SIG-M5 (cell line): ENCODE measurements at regions not wholly inside any gene's neighbourhood (a gene's known extent, or its start where the extent isn't known, plus 50 kb on each side); places are given as distances from the start of the nearest gene placed in this dataset.

Experiments used
- DNase-seq: peaks from one replicate; lab custom pipeline; 2025; lab: John Stamatoyannopoulos, UW

DNA sequence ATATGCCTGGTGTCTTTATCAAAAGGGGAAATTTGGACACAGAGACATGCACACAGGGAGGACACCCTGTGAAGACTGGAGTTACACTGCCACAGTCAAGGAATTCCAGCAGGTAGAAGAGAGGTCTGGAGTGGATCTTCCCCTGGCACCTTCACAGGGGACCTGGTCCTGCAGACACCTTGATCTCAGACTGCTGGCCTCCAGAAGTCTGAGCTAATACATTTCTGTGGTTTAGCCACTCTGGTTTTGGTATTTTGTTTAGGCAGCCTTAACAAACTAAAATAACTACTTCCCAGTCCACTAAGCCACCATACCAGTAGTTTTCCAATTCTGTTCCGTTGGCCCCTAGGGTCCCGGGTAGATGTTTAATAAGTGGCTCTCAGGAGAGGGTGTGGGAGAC is 164.7 kb downstream of the SETD4 start:
- no peak for DNase-seq

GRCh38 chr21:35893156-35893555 is 167.2 kb downstream of the SETD4 start:
- no peak for DNase-seq

DNA sequence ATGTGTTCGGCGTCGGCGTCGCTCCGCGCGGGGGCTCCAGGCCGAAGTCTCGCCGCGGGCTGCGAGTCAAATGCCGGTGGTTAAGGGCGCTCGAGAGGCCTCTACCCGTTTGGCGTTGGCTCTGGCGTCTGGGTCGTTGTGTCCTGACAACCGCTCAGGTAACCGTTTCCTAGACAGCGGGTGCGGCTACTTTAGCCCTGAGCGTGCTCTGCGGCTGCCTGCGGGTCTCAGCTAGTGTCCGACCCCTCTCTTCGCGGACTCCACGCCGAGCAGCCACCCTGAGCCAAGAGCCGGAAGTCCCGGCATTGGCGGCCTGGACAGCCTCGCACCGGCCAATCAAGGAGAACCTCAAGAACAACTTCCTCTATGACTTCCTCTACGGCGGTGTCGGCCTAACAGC is 173.4 kb downstream of the SETD4 start:
- no peak for DNase-seq

DNA sequence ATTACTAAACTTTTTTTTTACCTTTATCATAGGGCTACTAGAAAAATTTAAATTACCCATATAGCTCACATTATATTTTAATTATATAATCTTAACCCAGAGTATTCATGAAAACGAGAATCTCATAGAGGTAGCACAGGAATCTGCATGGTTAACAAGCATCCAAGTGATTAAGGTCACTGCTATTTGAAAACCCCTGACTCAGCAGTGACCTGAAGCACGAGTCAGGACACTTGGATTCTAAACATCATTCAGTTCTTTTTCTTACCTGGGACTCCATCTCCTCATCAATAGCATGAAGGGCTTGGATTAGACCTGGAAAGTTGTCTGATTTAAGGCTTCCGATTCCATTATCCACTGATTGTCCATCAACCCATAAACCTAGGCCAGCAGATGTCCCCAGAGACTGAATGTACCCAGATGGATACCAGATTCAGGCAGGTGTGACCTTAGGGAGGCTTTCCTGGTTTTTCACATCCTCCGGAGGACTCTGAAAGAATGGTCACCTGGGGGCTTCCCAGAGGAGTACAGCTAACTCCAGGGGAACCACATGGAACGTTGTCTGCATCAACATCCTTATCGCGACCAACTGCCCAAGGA is 174.3 kb downstream of the SETD4 start:
- DNase-seq: no peak

GRCh38 chr21:35882791-35883240 is 177.5 kb downstream of the SETD4 start:
- no peak for DNase-seq

GRCh38 chr21:35873441-35873840 is 186.9 kb downstream of the SETD4 start:
- DNase-seq: no peak

- no peak for DNase-seq
Measured at GRCh38 chr21:35871906-35872305, 188.4 kb downstream of the SETD4 start.

DNA sequence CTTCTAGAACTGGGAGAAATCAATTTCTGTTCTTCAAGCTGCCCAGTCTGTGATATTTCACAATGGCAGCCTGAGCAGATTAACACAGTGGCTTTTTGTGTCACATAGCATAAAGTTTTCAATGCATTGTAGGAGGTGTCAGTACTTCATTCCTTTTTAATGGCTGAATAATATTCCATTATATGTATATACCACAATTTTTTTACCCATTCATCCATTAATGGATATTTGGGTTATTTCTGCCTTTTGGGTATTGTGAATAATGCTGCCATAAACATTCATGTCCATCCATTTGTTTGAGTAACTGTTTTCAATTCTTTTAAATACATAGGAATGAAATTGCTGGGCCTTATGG is 191.5 kb downstream of the SETD4 start:
- DNase-seq: no peak

- DNase-seq: no peak
Measured at GRCh38 chr21:35868005-35868868, 192.1 kb downstream of the SETD4 start.

DNA sequence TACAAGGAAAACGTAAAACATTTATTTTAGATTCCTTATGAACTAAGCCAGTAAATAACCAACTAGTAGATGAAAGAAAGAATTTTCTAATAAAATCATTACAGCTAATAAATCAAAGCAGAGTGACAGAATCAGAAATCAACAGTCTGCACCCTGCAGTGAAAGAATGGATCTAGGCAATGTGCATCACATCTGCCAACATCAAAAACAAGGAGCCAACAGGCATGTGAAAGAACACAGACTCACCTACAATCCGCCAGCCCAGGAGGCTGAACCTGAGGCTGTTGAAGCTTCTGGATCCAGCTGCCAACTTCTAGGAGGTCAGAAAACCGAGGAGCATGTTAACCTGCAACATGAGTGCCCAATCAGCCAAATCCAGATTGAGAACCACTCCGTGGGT is 196.3 kb downstream of the SETD4 start:
- DNase-seq: no peak

- DNase-seq: no peak
Measured at GRCh38 chr21:35862969-35863368, 197.4 kb downstream of the SETD4 start.

DNA sequence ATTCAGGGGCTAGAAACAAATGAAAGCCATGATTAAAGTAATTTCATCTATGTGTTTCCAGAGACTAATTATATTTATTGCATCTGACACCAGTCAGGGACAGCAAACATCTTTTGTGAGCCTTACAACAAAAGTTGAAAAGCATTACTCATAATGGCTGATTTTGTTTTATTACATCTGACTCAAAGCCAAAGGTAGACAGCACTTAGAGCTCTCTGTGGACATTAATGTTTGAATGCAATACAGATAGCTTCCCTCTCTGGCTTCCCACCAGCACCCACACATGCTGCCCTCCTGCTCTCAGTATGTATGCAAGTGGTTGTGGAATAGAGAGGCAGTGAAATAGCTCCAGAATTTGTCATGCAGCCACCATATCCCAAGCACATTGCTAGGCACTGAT is 198.7 kb downstream of the SETD4 start:
- DNase-seq: no peak

DNA sequence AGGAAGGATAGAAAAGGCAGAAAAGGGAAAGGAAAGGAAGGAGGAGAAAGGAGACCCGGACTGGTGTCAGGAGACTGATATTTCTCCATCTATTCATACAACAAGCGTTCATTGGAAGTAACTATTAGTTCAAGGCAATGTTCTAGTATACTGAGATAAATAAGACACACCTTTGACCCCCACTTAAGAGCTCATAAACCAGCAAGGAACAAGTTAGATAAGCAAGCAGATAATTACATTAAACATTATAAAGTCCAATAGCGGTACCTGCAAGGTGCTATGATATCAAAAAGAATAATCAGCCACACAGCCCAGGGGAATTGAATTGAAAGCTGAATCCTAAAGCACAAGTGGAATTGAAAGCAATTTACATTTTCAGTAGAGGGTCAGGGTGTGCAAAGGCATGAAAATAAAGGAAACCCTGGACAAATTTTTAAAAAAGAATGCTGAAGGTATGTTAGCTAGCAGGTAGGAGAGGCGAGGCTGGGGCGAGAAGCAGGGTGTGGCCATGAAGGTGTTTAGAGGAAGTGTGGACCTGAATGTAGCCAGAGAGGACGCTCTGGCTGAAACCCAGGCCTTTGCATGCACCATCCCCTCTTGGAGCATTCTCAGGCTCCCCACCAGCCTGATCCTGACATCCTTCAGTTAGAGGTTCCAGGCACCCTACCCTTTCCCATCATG is 200.0 kb downstream of the SETD4 start:
- no peak for DNase-seq

DNA sequence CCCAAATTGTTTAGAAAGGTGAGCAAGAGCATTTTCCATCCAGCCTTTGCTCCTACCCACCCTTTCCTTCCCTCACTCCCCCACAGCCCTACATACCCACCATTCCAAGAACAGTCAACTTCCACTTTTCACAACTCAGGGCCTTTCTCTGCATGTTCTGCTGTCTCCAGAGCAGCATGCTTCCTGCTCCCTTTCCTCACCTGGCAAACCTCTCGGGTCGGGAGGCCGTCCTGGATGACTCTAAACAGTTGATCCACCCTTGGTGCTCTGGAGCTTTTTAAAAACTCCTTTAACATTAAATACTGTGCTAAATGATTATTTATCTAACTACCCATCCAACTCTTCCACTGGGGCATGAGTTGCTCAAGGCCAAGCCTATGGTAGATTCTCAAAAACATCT is 200.6 kb downstream of the SETD4 start:
- DNase-seq: no peak

DNA sequence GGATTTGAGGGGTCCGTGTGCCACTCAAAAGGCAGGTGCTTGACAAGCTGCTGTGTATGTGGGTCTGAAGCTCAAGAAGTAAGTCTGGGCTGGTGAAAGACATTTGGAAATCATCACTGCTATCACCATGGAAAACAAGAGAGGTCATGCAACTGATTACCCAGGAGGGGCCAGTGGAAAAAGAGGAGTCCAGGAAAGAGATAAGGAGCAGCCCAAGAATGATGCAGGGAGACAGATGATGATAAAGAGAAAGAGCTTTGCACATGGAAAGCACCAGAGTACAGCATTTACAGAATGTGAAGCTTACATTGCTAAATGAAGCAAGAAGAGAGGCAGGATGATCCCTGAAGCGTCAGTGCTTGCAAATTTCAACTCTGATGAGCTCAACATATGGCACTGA is 203.2 kb downstream of the SETD4 start:
- DNase-seq: no peak

DNA sequence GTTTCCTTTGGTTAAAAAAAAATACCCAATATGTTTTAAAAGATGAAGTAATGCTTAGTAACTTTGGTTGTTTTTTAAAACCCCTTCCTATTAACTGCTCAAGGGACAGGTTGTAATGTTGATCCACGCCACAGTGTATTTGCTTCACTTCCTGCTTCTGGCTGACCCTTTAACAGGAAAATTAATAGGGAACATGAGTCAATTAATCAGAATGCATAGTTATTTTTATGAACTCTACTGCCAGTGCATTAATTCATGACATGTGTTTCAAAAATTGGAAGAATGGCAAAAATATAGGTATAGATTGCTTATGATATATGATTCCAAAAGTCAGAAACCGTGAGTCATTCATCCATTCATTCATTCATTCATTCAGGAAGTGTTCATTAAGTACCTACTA is 204.8 kb downstream of the SETD4 start:
- DNase-seq: no peak

DNA sequence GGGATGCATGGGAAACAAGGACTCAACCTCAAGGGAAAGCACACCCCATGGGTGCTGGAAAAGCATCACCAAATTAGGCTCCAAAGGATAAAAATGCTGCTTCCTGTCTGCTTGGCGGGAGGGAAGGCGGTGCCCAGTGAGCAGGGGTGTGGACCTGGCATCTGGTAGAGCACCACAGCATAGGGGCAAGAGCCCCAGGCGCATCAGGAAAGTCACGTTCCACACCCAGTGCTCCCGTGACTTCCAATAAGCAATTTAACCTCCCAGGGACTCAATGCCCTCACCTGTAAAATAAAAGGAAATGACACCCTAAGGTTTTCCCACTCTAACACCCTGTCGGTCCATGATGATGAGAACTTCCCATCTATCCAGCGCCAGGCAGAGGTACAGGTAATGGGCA is 206.0 kb downstream of the SETD4 start:
- DNase-seq: no peak

DNA sequence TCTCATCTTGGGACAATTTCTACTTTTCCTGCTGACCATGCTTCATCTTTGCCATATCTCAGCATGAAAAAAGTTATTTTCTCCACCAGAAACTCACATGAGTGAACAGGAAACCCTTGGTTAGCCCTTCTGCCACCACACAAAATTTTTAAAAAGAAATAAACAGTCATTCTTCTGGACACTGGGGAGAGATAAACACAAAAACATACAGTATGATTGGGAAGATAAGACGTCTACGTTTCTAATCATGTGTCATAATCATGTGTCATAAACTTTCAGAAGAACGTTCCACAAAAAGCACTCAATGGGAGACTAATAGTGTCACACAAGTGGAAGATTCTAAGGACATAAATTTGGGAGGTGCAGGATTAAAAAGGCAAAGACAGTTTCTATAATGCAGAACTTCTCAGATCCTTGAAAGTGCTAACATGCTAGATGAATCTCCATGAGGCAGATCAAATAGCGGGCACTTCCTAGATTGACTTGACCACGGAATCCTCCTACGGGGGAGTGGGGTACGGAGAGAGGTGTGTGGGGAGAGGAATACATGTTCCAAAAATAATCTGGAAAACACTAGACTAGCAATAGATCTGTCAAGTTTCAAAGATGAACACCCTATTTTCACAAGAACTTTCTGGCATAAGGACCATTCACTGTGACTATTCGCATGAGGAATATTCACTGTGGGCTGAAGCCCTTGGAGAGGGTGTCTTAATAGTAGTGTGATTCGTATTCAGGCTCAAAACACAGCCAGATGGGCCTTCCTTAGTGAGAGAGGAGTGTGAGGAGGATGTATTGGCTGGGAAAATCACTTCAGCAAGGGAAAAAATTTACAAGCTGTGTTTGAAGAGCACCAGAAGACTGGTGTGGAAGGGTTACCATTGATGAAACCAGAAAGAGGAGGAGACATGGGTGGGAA is 206.7 kb downstream of the SETD4 start:
- DNase-seq: no peak

DNA sequence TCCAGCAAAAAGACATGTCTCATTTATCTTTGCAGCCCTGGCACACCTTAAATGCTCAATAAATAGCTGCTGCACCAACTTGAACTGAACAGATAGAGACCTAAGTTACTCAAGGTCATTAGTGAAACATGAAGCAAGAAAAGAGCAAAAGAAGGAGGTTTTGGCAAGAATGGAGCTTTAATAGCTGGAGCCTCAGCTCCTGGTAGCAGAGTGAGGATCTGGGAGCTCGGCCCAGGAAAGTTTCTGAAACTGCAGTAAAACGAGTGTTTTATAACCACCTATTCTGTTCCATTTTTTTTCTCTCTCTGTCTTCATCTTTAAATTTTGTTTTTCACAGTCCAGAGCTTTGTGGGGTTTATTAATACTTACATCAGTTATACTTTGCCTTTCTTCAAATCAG is 207.5 kb downstream of the SETD4 start:
- no peak for DNase-seq

DNA sequence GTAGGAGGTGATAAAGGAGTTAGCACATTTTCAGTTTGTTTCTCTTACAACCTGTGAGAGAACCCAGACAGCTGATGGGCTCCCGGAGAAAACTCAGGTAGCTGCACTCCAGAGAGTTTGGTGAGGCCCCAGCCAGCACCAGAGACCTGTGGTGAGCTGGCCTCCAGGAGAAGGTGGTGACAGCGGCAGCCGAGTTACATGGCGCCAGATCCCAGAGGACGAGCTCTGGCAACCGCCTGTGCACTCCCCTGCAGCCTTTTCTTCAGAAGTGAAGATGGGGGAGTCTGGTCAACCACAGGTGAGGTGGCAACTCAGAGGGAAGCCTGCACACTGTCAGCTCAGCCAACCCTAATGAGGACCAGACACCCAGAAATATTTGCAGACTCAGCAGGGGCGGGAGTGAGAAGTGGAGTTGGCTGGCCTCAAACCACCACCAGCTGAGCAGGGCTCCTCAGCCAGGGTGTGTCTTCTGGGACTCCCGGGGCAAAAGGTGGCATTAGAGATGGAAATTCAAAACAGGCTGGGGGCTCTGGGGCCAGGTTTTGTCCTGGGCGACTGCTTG is 209.7 kb downstream of the SETD4 start:
- no peak for DNase-seq

GRCh38 chr21:35850029-35850428 is 210.3 kb downstream of the SETD4 start:
- no peak for DNase-seq

DNA sequence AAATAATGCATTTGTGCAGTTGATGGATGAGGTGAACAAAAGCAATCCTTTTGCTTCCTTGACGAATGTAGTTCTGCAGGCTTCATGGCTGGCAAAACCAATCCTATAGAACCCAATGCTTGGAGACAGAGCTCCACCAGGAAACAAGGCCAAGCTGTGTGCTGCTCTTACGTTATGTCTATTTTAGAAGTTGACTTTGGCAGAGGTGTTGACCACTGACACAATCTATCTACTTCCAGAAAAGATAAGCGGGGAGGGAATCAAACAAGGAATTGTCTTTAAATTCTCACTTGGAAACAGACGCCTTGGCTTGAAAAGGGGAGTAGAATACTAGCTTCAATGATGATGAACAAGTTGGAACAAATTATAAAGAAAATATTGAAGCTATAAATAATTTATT is 211.2 kb downstream of the SETD4 start:
- DNase-seq: no peak
